H9 (cell line): ENCODE measurements at regions not wholly inside any gene's neighbourhood (a gene's known extent, or its start where the extent isn't known, plus 50 kb on each side); places are given as distances from the start of the nearest gene placed in this dataset.

Source experiments
- DNase-seq: peaks from one replicate; pipeline ENCODE4 v3.0.0-alpha.2; 2017
- H2AFZ ChIP-seq: one replicate; pipeline ENCODE4 v1.6.1; 2013; ENCODE audit warnings: mild to moderate bottlenecking, low read length, control low read depth, moderate library complexity
- H2AK5ac ChIP-seq: 2 replicates; pipeline ENCODE4 v1.6.1; 2013; ENCODE audit warnings: low read length, control low read depth, mixed read lengths; ENCODE audit not compliant: insufficient read length
- H2BK120ac ChIP-seq: one replicate; pipeline ENCODE4 v1.6.1; 2013; ENCODE audit warnings: low read depth, mild to moderate bottlenecking, low read length, control low read depth, inconsistent platforms; ENCODE audit not compliant: poor library complexity, severe bottlenecking
- H2BK12ac ChIP-seq: 2 replicates; pipeline ENCODE4 v1.6.1; 2013; ENCODE audit warnings: low read length, control low read depth, mixed read lengths, low read depth; ENCODE audit not compliant: insufficient read length
- H2BK15ac ChIP-seq: 2 replicates; pipeline ENCODE4 v1.6.1; 2013; ENCODE audit warnings: low read depth, low read length, control low read depth
- H2BK20ac ChIP-seq: one replicate; pipeline ENCODE4 v1.6.1; 2013; ENCODE audit warnings: low read depth, mild to moderate bottlenecking, low read length, control low read depth, inconsistent platforms; ENCODE audit not compliant: poor library complexity, severe bottlenecking
- H2BK5ac ChIP-seq: 2 replicates; pipeline ENCODE4 v1.6.1; 2013; ENCODE audit warnings: low read length, control low read depth, mixed read lengths; ENCODE audit not compliant: insufficient read length
- H3K14ac ChIP-seq: 2 replicates; pipeline ENCODE4 v1.6.1; 2013; ENCODE audit warnings: low read length, control low read depth; ENCODE audit not compliant: insufficient read depth
- H3K18ac ChIP-seq: 2 replicates; pipeline ENCODE4 v1.6.1; 2013; ENCODE audit warnings: low read depth, mild to moderate bottlenecking, mixed read lengths, low read length, control low read depth; ENCODE audit not compliant: insufficient read length
- H3K23ac ChIP-seq: 2 replicates; pipeline ENCODE4 v1.6.1; 2013; ENCODE audit warnings: low read length, control low read depth, mixed read lengths, low read depth; ENCODE audit not compliant: insufficient read length
- H3K23me2 ChIP-seq: 2 replicates; pipeline ENCODE4 v1.6.1; 2013; ENCODE audit warnings: low read depth, mild to moderate bottlenecking, mixed read lengths, low read length, control low read depth; ENCODE audit not compliant: insufficient read length, poor library complexity, severe bottlenecking
- H3K27ac ChIP-seq: 2 replicates; pipeline ENCODE4 v1.5.1; 2013; ENCODE audit warnings: low read length, control low read depth, mixed read lengths, low read depth; ENCODE audit not compliant: insufficient read length
- H3K27me3 ChIP-seq: 2 replicates; pipeline ENCODE4 v1.6.1; 2013; ENCODE audit warnings: low read length, control low read depth, inconsistent platforms; ENCODE audit not compliant: insufficient read depth
- H3K4ac ChIP-seq: 2 replicates; pipeline ENCODE4 v1.6.1; 2013; ENCODE audit warnings: low read depth, mild to moderate bottlenecking, control low read depth, inconsistent platforms, low read length, moderate library complexity
- H3K4me1 ChIP-seq: 2 replicates; pipeline ENCODE4 v1.6.1; 2013; ENCODE audit warnings: low read length, control low read depth, inconsistent platforms; ENCODE audit not compliant: insufficient read depth
- H3K4me2 ChIP-seq: 2 replicates; pipeline ENCODE4 v1.6.1; 2013; ENCODE audit warnings: low read length, control low read depth, mixed read lengths; ENCODE audit not compliant: insufficient read length, insufficient read depth
- H3K56ac ChIP-seq: 2 replicates; pipeline ENCODE4 v1.6.1; 2013; ENCODE audit warnings: low read depth, mild to moderate bottlenecking, mixed read lengths, low read length, control low read depth; ENCODE audit not compliant: insufficient read length
- H3K79me1 ChIP-seq: 2 replicates; pipeline ENCODE4 v1.6.1; 2013; ENCODE audit warnings: low read depth, mild to moderate bottlenecking, moderate library complexity, low read length, control low read depth, inconsistent platforms; ENCODE audit not compliant: insufficient read depth, poor library complexity, severe bottlenecking
- H3K79me2 ChIP-seq: 2 replicates; pipeline ENCODE4 v1.6.1; 2013; ENCODE audit warnings: low read length, control low read depth, inconsistent platforms; ENCODE audit not compliant: insufficient read depth
- H3K9ac ChIP-seq: 2 replicates; pipeline ENCODE4 v1.6.1; 2013; ENCODE audit warnings: low read length, control low read depth, mixed read lengths; ENCODE audit not compliant: insufficient read length; ENCODE audit errors: extremely low read depth
- H3K9me3 ChIP-seq: one replicate; pipeline ENCODE4 v1.6.1; 2013; ENCODE audit warnings: low read depth, low read length, inconsistent platforms; ENCODE audit not compliant: control insufficient read depth
- H3T11ph ChIP-seq: one replicate; pipeline ENCODE4 v1.6.1; 2013; ENCODE audit warnings: mild to moderate bottlenecking, low read length, control low read depth, inconsistent platforms
- H4K20me1 ChIP-seq: one replicate; pipeline ENCODE4 v1.6.1; 2013; ENCODE audit not compliant: control insufficient read depth, insufficient read length, insufficient read depth
- H4K5ac ChIP-seq: 2 replicates; pipeline ENCODE4 v1.6.1; 2013; ENCODE audit warnings: low read depth, mild to moderate bottlenecking, mixed read lengths, low read length, control low read depth; ENCODE audit not compliant: insufficient read length
- H4K8ac ChIP-seq: replicated peaks from 2 replicates; pipeline ENCODE4 v1.6.1; 2013; ENCODE audit warnings: low read length, control low read depth, mixed read lengths, low read depth; ENCODE audit not compliant: insufficient read length
- H4K91ac ChIP-seq: 2 replicates; pipeline ENCODE4 v1.6.1; 2013; ENCODE audit warnings: low read depth, mild to moderate bottlenecking, moderate library complexity, mixed read lengths, low read length, control low read depth; ENCODE audit not compliant: insufficient read length
- H3K27ac Mint-ChIP-seq, 3 experiments: 2 replicates in 2 of 3; 3 replicates in 1 of 3; pipeline ENCODE4 v1.8.0; 2020 to 2021; ENCODE audit warnings: mixed read lengths in 3 of 3, mild to moderate bottlenecking in 1 of 3, moderate library complexity in 1 of 3
- H3K27me3 Mint-ChIP-seq: 2 replicates; pipeline ENCODE4 v1.8.0; 2021; ENCODE audit warnings: low read depth, mild to moderate bottlenecking, moderate library complexity, mixed read lengths
- H3K36me3 Mint-ChIP-seq, 3 experiments: 2 replicates in 2 of 3; 3 replicates in 1 of 3; pipeline ENCODE4 v1.8.0; 2020 to 2021; ENCODE audit warnings: low read depth in 3 of 3, mixed read lengths in 3 of 3; ENCODE audit not compliant: insufficient read depth in 1 of 3
- H3K4me1 Mint-ChIP-seq, 2 experiments: 2 replicates each; pipeline ENCODE4 v1.8.0; 2020; ENCODE audit warnings: mixed read lengths in 2 of 2
- H3K4me3 Mint-ChIP-seq, 2 experiments: 2 replicates in 1 of 2; 3 replicates in 1 of 2; pipeline ENCODE4 v1.8.0; 2020 to 2021; ENCODE audit warnings: mild to moderate bottlenecking in 2 of 2, mixed read lengths in 2 of 2, moderate library complexity in 1 of 2
- H3K9me3 Mint-ChIP-seq, 2 experiments: 2 replicates in 1 of 2; 3 replicates in 1 of 2; pipeline ENCODE4 v1.8.0; 2020; ENCODE audit warnings: mild to moderate bottlenecking in 2 of 2, mixed read lengths in 2 of 2, moderate library complexity in 1 of 2
- WGBS: extraction: QIAGEN DNeasy Blood & Tissue Kit; methylation state at CpG from one replicate; pipeline ENCODE4 v1.1.7; 2013; ENCODE audit warnings: missing lambda C conversion rate, low lambda C conversion rate, mixed read lengths; ENCODE audit not compliant: insufficient read length; ENCODE audit errors: extremely low coverage; 5-methylcytosine and 5-hydroxymethylcytosine counted together
- TF ChIP-seq, protein P1 (sequence below): fragments of 200-600 bp; sonication (generic); conservative IDR thresholded peaks from 3 replicates; pipeline ENCODE4 v1.8.0; 2021; ENCODE audit warnings: antibody characterized with exemption, mild to moderate bottlenecking

DNA sequence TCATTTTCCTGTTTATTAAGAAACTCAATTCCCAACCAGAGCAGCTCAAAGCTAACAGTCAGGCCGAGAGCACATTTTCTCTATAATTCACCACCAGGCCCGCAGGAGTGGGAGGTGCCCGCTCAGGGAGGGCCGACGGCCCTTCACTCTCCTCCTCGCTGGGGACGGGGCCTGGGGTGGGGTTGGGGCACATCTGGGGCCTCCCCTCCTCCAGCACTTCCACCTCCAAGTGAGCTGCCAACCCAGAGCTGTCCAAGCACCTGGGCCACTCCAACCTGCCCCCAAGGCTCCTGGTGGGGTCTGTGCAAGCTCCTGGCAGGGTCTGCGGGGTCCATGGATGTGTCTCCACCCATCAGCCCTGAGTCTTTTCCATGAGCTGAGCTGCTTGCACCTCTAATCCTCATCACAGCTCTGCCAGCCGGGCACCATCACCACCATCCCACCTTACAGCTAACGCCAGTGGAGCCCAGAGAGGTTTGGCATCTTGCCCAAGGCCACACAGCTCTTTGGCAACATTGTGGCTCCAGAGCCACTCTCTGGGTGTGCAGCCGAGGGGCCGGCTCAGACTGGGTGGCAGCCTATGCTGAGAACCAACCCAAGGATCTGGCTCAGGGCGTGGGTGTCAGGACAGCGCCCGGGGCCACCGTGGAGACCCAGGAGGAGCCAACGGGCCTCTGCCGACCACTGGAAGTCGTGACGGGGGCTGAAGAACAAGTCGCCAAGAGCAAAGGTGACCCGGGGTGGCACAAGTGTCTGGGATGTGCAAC, 193.5 kb downstream of the BRD1 start:
- no peaks in the 10 kb centered on the region for H3K79me1 ChIP-seq
- H3K18ac ChIP-seq: no peak overlapping the region
- H2AK5ac ChIP-seq: no peak overlapping the region
- H3K56ac ChIP-seq: no peak overlapping the region
- H2BK12ac ChIP-seq: no peak overlapping the region
- peaks cover 4 to 8% of the 10 kb centered on the region in 2 experiments for H3K4me1 Mint-ChIP-seq
- H3K27me3 ChIP-seq: no peaks in the 10 kb centered on the region
- no CpG with 5 or more reads among the region's 22 CpGs for WGBS
- H3K4me1 ChIP-seq: peaks cover 3% of the 10 kb centered on the region; the same call in 1 of the 2 replicates
- no peak overlapping the region for H2BK15ac ChIP-seq
- no peak overlapping the region for H4K5ac ChIP-seq
- H3K23me2 ChIP-seq: no peaks in the 10 kb centered on the region
- H3K79me2 ChIP-seq: no peaks in the 10 kb centered on the region
- no peaks in the 10 kb centered on the region for H4K20me1 ChIP-seq
- H3K27ac ChIP-seq: no peak overlapping the region
- H4K91ac ChIP-seq: no peak overlapping the region
- no peak overlapping the region for H2BK20ac ChIP-seq
- H3K4ac ChIP-seq: no peak overlapping the region
- H3K23ac ChIP-seq: no peak overlapping the region
- H3K9ac ChIP-seq: no peak overlapping the region
- no peak overlapping the region for H2AFZ ChIP-seq
- H2BK120ac ChIP-seq: no peak overlapping the region
- DNase-seq: no peak
- H3K27me3 Mint-ChIP-seq: peaks cover 7% of the 10 kb centered on the region
- no peak overlapping the region for H3K14ac ChIP-seq
- H3K4me3 Mint-ChIP-seq: no peak overlapping the region
- TF ChIP-seq, protein P1, sequence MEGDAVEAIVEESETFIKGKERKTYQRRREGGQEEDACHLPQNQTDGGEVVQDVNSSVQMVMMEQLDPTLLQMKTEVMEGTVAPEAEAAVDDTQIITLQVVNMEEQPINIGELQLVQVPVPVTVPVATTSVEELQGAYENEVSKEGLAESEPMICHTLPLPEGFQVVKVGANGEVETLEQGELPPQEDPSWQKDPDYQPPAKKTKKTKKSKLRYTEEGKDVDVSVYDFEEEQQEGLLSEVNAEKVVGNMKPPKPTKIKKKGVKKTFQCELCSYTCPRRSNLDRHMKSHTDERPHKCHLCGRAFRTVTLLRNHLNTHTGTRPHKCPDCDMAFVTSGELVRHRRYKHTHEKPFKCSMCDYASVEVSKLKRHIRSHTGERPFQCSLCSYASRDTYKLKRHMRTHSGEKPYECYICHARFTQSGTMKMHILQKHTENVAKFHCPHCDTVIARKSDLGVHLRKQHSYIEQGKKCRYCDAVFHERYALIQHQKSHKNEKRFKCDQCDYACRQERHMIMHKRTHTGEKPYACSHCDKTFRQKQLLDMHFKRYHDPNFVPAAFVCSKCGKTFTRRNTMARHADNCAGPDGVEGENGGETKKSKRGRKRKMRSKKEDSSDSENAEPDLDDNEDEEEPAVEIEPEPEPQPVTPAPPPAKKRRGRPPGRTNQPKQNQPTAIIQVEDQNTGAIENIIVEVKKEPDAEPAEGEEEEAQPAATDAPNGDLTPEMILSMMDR: no peak
- H2BK5ac ChIP-seq: no peak overlapping the region
- H3K36me3 Mint-ChIP-seq: no peaks in the 10 kb centered on the region
- H3K4me2 ChIP-seq: no peak overlapping the region
- no peaks in the 10 kb centered on the region for H3K9me3 ChIP-seq
- H3K9me3 Mint-ChIP-seq: no peaks in the 10 kb centered on the region
- no peak overlapping the region for H4K8ac ChIP-seq
- H3K27ac Mint-ChIP-seq: no peak overlapping the region; a peak in 1 of 7 replicates
- H3T11ph ChIP-seq: no peak overlapping the region
